Lung (tissue), 11 donors: ENCODE measurements at regions not wholly inside any gene's neighbourhood (a gene's known extent, or its start where the extent isn't known, plus 50 kb on each side); places are given as distances from the start of the nearest gene placed in this dataset.

ENCODE experiments used
- ATAC-seq: fragments of 200-7000 bp; cut with Tn5 transposase; one replicate; pipeline ENCODE4 v1.9.1; 2020; ENCODE audit warnings: moderate number of reproducible peaks; ENCODE audit not compliant: insufficient read depth, low FRiP score
- DNase-seq, 3 donors: peaks; one replicate each; pipeline ENCODE4 v3.0.0-alpha.2; 2013 to 2017
- H3K27ac ChIP-seq, 2 donors: one replicate each; pipeline ENCODE4 v1.5.1; 2013; ENCODE audit warnings: mild to moderate bottlenecking in 2 of 2, moderate library complexity in 2 of 2, control low read depth in 1 of 2, inconsistent platforms in 1 of 2, low read depth in 1 of 2, low read length in 1 of 2
- H3K27me3 ChIP-seq, 3 donors: one replicate each; pipeline ENCODE4 v1.5.1; 2013; ENCODE audit warnings: low read length in 2 of 3; ENCODE audit not compliant: control insufficient read depth in 3 of 3, insufficient read depth in 3 of 3
- H3K36me3 ChIP-seq, 4 donors: one replicate each; pipeline ENCODE4 v1.5.1; 2013; ENCODE audit warnings: low read length in 4 of 4, mild to moderate bottlenecking in 1 of 4, moderate library complexity in 1 of 4; ENCODE audit not compliant: control insufficient read depth in 4 of 4, insufficient read depth in 4 of 4
- H3K4me1 ChIP-seq, 5 donors: one replicate each; pipeline ENCODE4 v1.5.1; 2013; ENCODE audit warnings: low read length in 5 of 5, mild to moderate bottlenecking in 2 of 5, moderate library complexity in 1 of 5; ENCODE audit not compliant: control insufficient read depth in 5 of 5, insufficient read depth in 5 of 5
- H3K4me3 ChIP-seq: one replicate; pipeline ENCODE4 v1.5.1; 2013; ENCODE audit warnings: mild to moderate bottlenecking, control low read depth, moderate library complexity
- H3K9ac ChIP-seq, 2 donors: one replicate each; pipeline ENCODE4 v1.5.1; 2013; ENCODE audit warnings: low read length in 2 of 2, control low read depth in 1 of 2; ENCODE audit not compliant: insufficient read depth in 1 of 2
- H3K9me3 ChIP-seq, 4 donors: one replicate each; pipeline ENCODE4 v1.5.1; 2013; ENCODE audit warnings: low read length in 3 of 4, mild to moderate bottlenecking in 1 of 4, moderate library complexity in 1 of 4; ENCODE audit not compliant: control insufficient read depth in 4 of 4, insufficient read depth in 3 of 4
- CTCF ChIP-seq: IDR thresholded peaks from 2 replicates; pipeline ENCODE4 v1.5.1; 2012; ENCODE audit warnings: mild to moderate bottlenecking; ENCODE audit errors: control extremely low read depth, extremely low read depth
- WGBS, 2 donors: extraction: QIAGEN DNeasy Blood & Tissue Kit; methylation state at CpG; one replicate each; pipeline ENCODE4 v1.1.7; 2013; 5-methylcytosine and 5-hydroxymethylcytosine counted together
- donor health status: control.
- donor health status: control.
- donor health status: Bipolar disorder and iron deficiency.
- donor health status: healthy.
- donor health status: DM: yes; HTN: yes; CAD: no.

DNA sequence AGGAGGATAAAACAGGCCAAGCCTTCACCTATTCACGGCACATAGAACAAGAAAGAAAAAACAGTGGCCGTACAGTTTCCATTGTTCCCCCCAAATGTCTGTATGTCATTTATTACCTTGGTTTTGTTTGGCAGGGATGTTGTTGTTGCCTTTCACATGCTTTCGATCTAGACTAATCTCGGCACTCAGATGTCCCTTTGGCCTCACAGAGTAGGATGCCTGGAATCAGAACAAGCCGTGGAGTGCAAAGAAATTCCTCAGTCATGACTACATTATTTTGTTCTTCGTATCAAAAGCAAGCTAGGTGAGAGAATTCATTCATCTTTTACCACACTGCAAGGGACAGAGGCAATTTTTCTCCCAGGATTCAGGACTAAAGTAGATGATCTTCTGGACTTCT, 106.9 kb downstream of the SMIM20 start:
- H3K9ac ChIP-seq, result no peak overlapping the region
- ATAC-seq (no peak), DNase-seq (peak in 2 of 3 donors; percentile 37 to 55)
- no peaks in the 10 kb centered on the region for H3K9me3 ChIP-seq
- 57 to 77% methylated on average over 6 of the region's 6 CpGs for WGBS, 2 donors
- no peaks in the 10 kb centered on the region for H3K27me3 ChIP-seq
- H3K36me3 ChIP-seq, result no peaks in the 10 kb centered on the region
- peaks cover 0 to 20% (median 3%) of the 10 kb centered on the region in 5 donors for H3K4me1 ChIP-seq
- no peak overlapping the region for H3K4me3 ChIP-seq
- H3K27ac ChIP-seq, result peak overlapping the region in 1 of 2 donors; percentile 88
- TF ChIP-seq CTCF, result no peak

- no peaks in the 10 kb centered on the region for H3K27me3 ChIP-seq
- peak overlapping the region in 1 of 2 donors; percentile 80 for H3K27ac ChIP-seq
- H3K4me3 ChIP-seq, result no peak overlapping the region
- TF ChIP-seq CTCF, result no peak
- WGBS, 2 donors, result 37 to 64% methylated on average over 8 of the region's 8 CpGs
- DNase-seq (no peak), ATAC-seq (no peak)
- no peaks in the 10 kb centered on the region for H3K36me3 ChIP-seq
- no peaks in the 10 kb centered on the region for H3K9me3 ChIP-seq
- H3K4me1 ChIP-seq, result peaks cover 0 to 20% (median 3%) of the 10 kb centered on the region in 5 donors
- H3K9ac ChIP-seq, result peak overlapping the region in 1 of 2 donors; percentile 12
Observed at GRCh38 chr4:26021417-26022345, 107.7 kb downstream of the SMIM20 start.

- Histone ChIP-seq H3K4me1 (peaks cover 0 to 20% (median 3%) of the 10 kb centered on the region in 5 donors), H3K27me3 (no peaks in the 10 kb centered on the region), H3K36me3 (no peaks in the 10 kb centered on the region), H3K4me3 (no peak overlapping the region), H3K9me3 (no peaks in the 10 kb centered on the region), H3K27ac (peak overlapping the region in 1 of 2 donors; percentile 80), H3K9ac (peak overlapping the region; percentile 12 to 34)
- 50 to 70% methylated on average over 7 of the region's 7 CpGs for WGBS, 2 donors
- DNase-seq (peak; percentile 56 to 85 (median 69)), ATAC-seq (peak; percentile 73)
- no peak for TF ChIP-seq CTCF
Observed at GRCh38 chr4:26022346-26023202, 108.6 kb downstream of the SMIM20 start.
